Endothelial cell of umbilical vein (primary cell): ENCODE measurements at regions not wholly inside any gene's neighbourhood (a gene's known extent, or its start where the extent isn't known, plus 50 kb on each side); places are given as distances from the start of the nearest gene placed in this dataset.

Experiments used
- BruUV-seq: library from RNA; stranded (reverse); fragments of 400-500 nt; replicated peaks from 2 replicates; lab custom pipeline; 2021; lab: Mats Ljungman, UMichigan
- CTCF ChIA-PET: fragments of 300-600, 350-600 bp; sonication (Branson Sonifier 250); formaldehyde crosslinking; loops from one replicate; lab custom pipeline; 2021; ENCODE audit warnings: antibody characterized with exemption, inconsistent platforms; lab: Charles Lee
- POLR2A ChIA-PET: fragments of 300-600, 350-600 bp; sonication (Branson Sonifier 250); formaldehyde crosslinking; loops from one replicate; lab custom pipeline; 2021; ENCODE audit warnings: antibody characterized with exemption, inconsistent platforms; lab: Charles Lee
- DNase-seq: peaks from one replicate; pipeline ENCODE4 v3.0.0-alpha.2; 2011; ENCODE audit warnings: low read depth, low spot score
- FAIRE-seq: peaks from 2 replicates; lab custom pipeline; 2011; peaks lifted over from hg19 to GRCh38; lab: Jason Lieb, UNC
- H2AFZ ChIP-seq: 2 replicates; pipeline ENCODE4 v1.6.0; 2012; ENCODE audit warnings: low read depth, low read length, control low read depth, inconsistent platforms
- H3K27ac ChIP-seq: 2 replicates; pipeline ENCODE4 v1.5.1; 2011; ENCODE audit warnings: low read depth, mild to moderate bottlenecking, control low read depth, low read length, moderate library complexity; ENCODE audit not compliant: insufficient read depth
- H3K27me3 ChIP-seq, 2 experiments: 2 replicates each; pipeline versions ENCODE4 v1.6.0 to v1.6.1; 2011; ENCODE audit warnings: low read length in 2 of 2, mixed read lengths in 1 of 2; ENCODE audit not compliant: control insufficient read depth in 2 of 2, insufficient read depth in 2 of 2
- H3K36me3 ChIP-seq, 2 experiments: 2 replicates in 1 of 2; 3 replicates in 1 of 2; pipeline ENCODE4 v1.5.1; 2011; ENCODE audit warnings: low read length in 2 of 2, mild to moderate bottlenecking in 1 of 2, moderate library complexity in 1 of 2; ENCODE audit not compliant: control insufficient read depth in 2 of 2, insufficient read depth in 2 of 2; ENCODE audit errors: extremely low read depth in 1 of 2
- H3K4me1 ChIP-seq: 3 replicates; pipeline ENCODE4 v1.5.1; 2011; ENCODE audit warnings: mild to moderate bottlenecking, low read length; ENCODE audit not compliant: control insufficient read depth, insufficient read depth; ENCODE audit errors: extremely low read depth
- H3K4me2 ChIP-seq: 2 replicates; pipeline ENCODE4 v1.6.1; 2011; ENCODE audit warnings: low read length, control low read depth, mixed read lengths; ENCODE audit not compliant: insufficient read depth
- H3K4me3 ChIP-seq, 3 experiments: fragments of 200-600 bp in 1 of 3; sonication (generic), shearing (Covaris generic) in 1 of 3; replicated peaks in 1 of 3; 2 replicates each; pipeline ENCODE4 v1.5.1; 2011 to 2016; ENCODE audit warnings: control low read depth in 3 of 3, low read length in 3 of 3, mild to moderate bottlenecking in 2 of 3, inconsistent platforms in 1 of 3, low read depth in 1 of 3, moderate library complexity in 1 of 3; ENCODE audit not compliant: insufficient read depth in 1 of 3
- H3K79me2 ChIP-seq: 2 replicates; pipeline ENCODE4 v1.6.0; 2012; ENCODE audit warnings: low read length, inconsistent platforms; ENCODE audit not compliant: control insufficient read depth, insufficient read depth
- H3K9ac ChIP-seq: replicated peaks from 2 replicates; pipeline ENCODE3; 2011; ENCODE audit warnings: low read length, control low read depth; ENCODE audit not compliant: insufficient read depth; ENCODE audit errors: extremely low read depth
- H3K9me1 ChIP-seq: replicated peaks from 3 replicates; pipeline ENCODE4 v1.6.0; 2011; ENCODE audit warnings: mild to moderate bottlenecking, low read length; ENCODE audit not compliant: control insufficient read depth, insufficient read depth; ENCODE audit errors: extremely low read depth
- H3K9me3 ChIP-seq: replicated peaks from 2 replicates; pipeline ENCODE4 v1.5.1; 2012; ENCODE audit warnings: low read length, inconsistent platforms; ENCODE audit not compliant: control insufficient read depth, insufficient read depth
- H4K20me1 ChIP-seq: replicated peaks from 2 replicates; pipeline ENCODE3; 2011; ENCODE audit warnings: mild to moderate bottlenecking, low read length; ENCODE audit not compliant: control insufficient read depth, insufficient read depth; ENCODE audit errors: extremely low read depth
- FOS ChIP-seq: IDR thresholded peaks from 2 replicates; pipeline ENCODE4 v1.6.1; 2011; ENCODE audit warnings: mild to moderate bottlenecking, low read length, moderate library complexity, borderline replicate concordance; ENCODE audit not compliant: insufficient read depth
- POLR2A ChIP-seq: IDR thresholded peaks from 2 replicates; pipeline ENCODE4 v1.6.1; 2012; ENCODE audit warnings: low read depth, mild to moderate bottlenecking, control low read depth, low read length
- POLR2AphosphoS5 ChIP-seq: IDR thresholded peaks from 2 replicates; pipeline ENCODE4 v1.6.1; 2012; ENCODE audit warnings: low read depth, mild to moderate bottlenecking, control low read depth, low read length, moderate library complexity; ENCODE audit not compliant: insufficient read depth
- dilution Hi-C: fragments of 300-500 bp; cut with MboI; formaldehyde crosslinking; loops from one replicate; pipeline ENCODE4 v1.15.0; 2019; ENCODE audit warnings: low sequenced_read_pairs; ENCODE audit not compliant: extremely low pct_ligation_motif_present
- intact Hi-C: fragments of 100-400 bp; cut with micrococcal nuclease; formaldehyde crosslinking; loops from one replicate; pipeline ENCODE4 v1.10.0; 2022

- H3K27ac ChIP-seq, result no peak overlapping the region
- no peaks in the 10 kb centered on the region for H3K36me3 ChIP-seq
- FAIRE-seq, result no peak
- no peaks in the 10 kb centered on the region for H3K9me1 ChIP-seq
- no peaks in the 10 kb centered on the region for H4K20me1 ChIP-seq
- H3K4me3 ChIP-seq, result no peak overlapping the region
- H3K9ac ChIP-seq, result no peak overlapping the region
- dilution Hi-C loops (no loop called here), intact Hi-C loops (no loop called here)
- CTCF ChIA-PET, result no interaction called here
- H3K79me2 ChIP-seq, result no peaks in the 10 kb centered on the region
- no peaks in the 10 kb centered on the region for H3K27me3 ChIP-seq
- H3K4me2 ChIP-seq, result no peak overlapping the region
- H3K9me3 ChIP-seq, result no peaks in the 10 kb centered on the region
- no peak for DNase-seq
- POLR2A ChIA-PET, result no interaction called here
- TF ChIP-seq POLR2AphosphoS5, result no peak
- TF ChIP-seq FOS, result no peak
- H2AFZ ChIP-seq, result no peak overlapping the region
- no TSS peak for BruUV-seq
- no peaks in the 10 kb centered on the region for H3K4me1 ChIP-seq
These were observed 631.1 kb downstream of the TBC1D4 start for GRCh38 chr13:74850893-74851292.

DNA sequence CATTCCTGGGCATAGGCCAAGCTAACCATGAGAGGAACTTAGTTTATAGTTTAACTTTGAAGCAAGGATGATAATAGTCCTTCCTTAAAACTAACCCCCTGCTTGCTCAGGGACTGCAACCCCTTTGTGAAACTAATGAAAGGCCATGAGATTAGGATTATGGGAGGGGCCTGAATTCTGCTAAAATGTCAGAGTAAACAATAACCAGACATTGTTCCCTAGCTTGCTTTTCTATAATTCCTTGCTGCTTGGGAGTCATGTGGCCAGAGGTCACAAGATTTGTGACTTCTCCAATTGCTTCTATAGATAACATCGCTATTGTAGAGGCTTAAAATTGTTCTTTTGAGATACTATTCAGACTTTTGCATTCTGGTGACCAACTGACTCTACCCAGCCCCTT, 634.0 kb downstream of the TBC1D4 start:
- Histone ChIP-seq H3K4me1 (no peaks in the 10 kb centered on the region), H3K27ac (no peak overlapping the region), H4K20me1 (no peaks in the 10 kb centered on the region), H3K27me3 (no peaks in the 10 kb centered on the region), H3K79me2 (no peaks in the 10 kb centered on the region), H3K4me2 (no peak overlapping the region), H2AFZ (no peak overlapping the region), H3K36me3 (no peaks in the 10 kb centered on the region), H3K4me3 (no peak overlapping the region), H3K9ac (no peak overlapping the region), H3K9me1 (no peaks in the 10 kb centered on the region), H3K9me3 (no peaks in the 10 kb centered on the region)
- DNase-seq, result no peak
- BruUV-seq, result no TSS peak
- intact Hi-C loops, result no loop called here
- dilution Hi-C loops, result no loop called here
- CTCF ChIA-PET, result no interaction called here
- POLR2A ChIA-PET, result no interaction called here
- FAIRE-seq, result no peak
- TF ChIP-seq POLR2AphosphoS5, result no peak
- TF ChIP-seq POLR2A, result no peak
